Embryonic facial prominence (tissue), 1 donor: ENCODE measurements at regions not wholly inside any gene's neighbourhood (a gene's known extent, or its start where the extent isn't known, plus 50 kb on each side); places are given as distances from the start of the nearest gene placed in this dataset.
"Not testable (repeated sequence)": the region's sequence is repeated elsewhere in the genome, so short reads cannot be mapped to it uniquely, and the experiment has no call there.

Source experiments
- DNase-seq: peaks from one replicate; pipeline ENCODE4 v3.0.0-alpha.2; 2016; ENCODE audit errors: extremely low spot score

DNA sequence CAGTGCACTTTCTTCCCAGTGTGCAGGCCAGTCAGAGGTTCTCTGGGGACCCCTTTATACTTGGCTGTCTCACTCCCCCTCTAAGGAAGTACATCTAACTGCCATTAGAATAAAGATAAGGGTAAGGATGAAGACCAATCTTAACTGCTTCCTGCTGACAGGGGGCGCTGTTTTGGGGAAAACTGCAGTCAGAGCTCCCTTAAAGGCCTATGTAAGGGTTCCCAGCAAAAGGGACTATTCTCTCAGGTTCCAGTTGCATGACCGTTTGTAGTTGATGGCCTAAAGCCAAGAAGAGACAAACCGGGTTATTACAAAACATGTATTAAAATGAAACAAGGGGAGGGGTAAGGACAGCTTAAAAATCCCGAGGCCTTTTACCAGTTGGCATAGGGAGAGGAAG lies 115.6 kb upstream of the SPIN4 start:
- no peak for DNase-seq

DNA sequence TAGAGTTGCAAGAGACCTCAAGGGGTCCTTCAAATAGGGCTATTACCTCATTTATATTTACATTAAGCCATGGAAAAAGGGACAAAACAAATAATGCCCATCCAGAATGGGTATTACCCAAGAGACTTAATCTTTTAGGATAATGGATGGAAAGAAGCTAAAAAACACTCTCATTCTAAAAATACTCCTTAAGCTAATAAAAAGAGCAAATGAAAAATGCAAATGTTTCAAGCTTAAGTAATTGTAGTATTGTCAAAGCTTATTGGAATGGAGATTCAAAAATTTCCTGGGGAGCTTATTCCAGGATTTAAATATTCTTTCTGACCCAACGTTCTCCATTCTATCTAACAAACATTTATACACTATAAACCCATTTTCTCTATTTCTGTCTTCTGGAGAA lies 107.8 kb upstream of the SPIN4 start:
- no peak for DNase-seq

DNA sequence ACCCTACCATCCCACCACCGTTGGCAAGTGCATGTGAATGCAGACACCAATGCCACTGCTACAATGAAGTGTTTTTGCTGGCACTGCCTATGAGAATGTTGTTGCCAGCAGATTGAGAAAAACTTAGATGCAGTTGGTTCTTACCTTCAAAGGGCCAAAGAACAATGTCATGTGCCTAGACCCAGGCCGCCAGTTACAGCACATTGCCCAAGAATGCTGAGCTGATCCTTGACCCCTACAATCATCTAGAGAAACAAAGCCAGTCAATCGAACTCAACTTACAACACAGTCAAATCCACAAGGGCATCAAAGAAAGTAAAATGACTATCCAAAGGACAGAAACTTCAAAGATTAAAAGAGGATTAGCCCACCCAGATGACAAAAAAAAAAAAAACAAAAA lies 102.4 kb upstream of the SPIN4 start:
- DNase-seq = no peak

DNA sequence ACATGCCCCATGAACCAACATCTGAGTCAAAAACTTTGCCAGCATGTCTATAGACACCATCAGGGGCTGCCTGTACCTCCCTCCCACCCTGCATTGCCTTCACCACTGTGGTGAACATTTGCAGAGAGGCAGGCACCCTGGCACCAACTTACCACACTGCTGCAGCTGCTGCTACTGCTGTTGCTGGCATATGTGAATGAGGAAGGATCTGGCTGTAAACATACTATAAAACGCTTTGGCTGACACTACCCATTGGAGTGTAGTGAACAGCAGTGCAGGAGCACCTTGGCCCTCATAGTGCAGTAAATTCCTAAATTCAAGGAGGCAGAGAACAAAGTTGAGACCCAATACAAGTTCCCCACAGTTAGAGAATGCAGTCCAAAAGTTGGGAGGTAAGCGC lies 90.6 kb upstream of the SPIN4 start:
- no peak for DNase-seq

DNA sequence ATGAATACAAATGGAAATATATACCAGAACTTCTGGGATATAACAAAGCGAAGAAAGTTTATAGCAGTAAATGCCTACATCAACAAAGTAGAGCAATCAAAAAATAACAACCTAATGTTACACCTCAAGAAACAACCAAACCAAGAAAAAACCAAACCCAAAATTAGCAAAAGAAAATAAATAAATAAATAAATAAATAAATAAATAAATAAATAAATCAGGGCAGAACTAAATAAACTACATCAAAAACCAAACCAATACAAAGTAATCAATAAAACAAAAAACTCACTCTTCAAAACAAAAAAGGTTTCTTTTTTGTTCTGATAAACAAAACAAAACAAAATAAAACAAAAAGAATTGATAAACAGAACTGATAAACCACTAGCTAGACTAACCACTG lies 88.4 kb upstream of the SPIN4 start:
- DNase-seq = no peak

DNA sequence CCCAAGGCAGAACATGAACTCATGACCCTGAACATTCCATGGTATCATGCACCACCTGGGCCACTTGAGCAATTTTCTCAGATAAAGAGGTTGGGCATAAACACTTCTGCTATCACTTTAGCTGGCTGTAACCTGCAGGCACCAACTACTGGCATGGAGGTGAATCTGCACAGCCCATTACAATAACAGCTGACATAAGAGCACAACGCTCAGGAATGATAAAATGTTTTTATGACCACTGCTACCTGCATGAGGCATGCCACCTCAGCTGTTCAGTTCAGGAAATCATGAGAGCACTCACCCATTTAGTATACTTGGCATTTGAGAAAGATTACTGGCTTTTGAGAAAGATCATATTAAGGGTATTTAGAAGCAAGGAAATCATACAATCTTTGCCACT lies 85.7 kb upstream of the SPIN4 start:
- DNase-seq = no peak

DNA sequence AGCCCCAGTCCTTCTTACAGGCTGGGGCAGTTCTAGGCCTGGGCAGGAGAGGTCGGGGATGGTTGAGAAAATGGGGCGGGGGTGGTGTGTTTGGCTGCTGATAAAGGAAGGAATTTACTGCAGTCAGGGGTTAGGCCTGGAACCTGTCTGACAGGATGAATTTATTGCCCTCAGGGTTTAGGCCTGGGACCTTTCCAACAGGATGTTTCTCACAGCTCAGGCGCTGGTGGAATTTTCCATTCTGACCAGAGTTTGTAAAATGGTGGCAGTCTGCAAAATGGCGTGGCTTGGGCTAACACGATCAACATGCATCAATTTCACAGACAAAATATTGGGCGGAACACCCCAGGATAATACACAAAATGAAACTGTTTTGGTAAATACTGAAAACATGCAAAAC lies 83.5 kb upstream of the SPIN4 start:
- DNase-seq = no peak

DNA sequence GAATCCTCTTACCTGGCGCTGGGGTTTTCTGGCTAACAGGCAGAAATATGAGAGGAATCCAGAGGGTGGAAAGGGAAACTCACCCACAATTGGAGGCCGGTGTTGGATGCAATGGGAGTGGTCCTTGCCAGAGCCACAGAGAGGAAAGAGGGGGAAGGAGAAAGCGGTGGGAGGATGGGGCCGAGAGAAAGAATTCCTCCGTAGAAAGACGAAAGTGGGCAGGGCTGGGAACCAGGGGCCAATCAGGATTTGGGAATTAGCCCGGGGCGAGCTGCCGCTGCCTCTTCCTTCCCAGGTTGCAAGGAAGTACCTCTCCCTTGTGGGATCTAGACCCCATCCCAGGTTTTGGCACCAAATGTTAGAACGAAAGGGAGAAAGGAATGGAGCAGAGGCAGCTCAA lies 83.1 kb upstream of the SPIN4 start:
- DNase-seq = no peak

DNA sequence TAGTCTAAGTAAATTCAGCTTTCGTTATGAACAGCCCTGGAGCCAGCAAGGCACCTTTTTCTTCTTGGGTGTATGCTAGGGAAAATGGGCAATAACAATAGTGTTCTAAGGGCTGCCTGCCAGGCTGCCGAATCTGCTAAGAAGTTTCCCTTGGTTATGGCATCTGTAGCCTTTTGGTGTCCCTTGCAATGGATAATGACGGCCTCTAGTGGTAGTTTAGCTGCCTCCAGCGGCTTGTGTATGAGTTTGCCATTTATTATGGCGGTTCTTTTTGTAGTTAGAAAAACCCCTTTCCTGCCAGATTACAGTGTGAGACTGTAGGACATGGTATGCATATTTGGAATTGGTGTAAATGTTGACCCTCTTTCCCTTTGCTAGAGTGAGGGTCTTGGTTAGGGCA lies 78.9 kb upstream of the SPIN4 start:
- no peak for DNase-seq

DNA sequence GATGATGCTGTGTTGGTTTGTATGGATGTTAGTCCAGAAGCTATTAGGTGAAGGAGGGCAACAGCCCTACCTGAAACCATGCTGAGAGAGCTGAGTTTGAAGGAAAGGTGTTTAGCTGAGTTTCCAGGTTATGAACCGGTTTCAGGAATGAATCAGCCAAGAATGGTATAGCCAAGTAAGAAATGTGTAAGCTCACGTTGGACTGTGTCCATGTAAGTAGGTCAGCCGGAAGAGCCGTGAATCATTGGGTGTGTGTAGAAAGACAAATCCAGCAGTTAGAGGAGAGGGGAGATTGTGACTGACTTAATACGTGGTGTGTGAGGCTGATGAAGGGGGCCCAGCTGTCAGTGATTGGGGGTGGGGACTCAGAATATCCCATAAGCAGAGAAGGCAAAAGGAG lies 77.2 kb upstream of the SPIN4 start:
- no peak for DNase-seq

DNA sequence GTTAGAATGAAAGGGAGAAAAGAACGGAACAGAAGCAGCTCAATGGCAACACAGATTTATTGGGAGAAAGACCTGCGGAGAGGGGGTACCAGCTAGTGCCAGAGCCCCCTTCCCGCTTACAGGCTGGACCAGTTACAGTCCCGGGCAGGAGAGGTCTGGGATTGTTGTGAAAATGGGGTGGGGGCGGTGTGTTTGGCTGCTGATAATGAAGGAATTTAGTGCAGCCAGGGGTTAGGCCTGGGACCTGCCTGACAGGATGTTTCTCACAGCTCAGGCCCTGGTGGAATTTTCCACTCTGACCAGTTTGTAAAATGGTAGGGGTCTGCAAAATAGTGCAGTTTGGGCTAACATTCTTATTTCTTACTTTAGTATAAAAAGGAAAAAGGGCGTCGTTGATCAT lies 75.4 kb upstream of the SPIN4 start:
- DNase-seq = no peak

DNA sequence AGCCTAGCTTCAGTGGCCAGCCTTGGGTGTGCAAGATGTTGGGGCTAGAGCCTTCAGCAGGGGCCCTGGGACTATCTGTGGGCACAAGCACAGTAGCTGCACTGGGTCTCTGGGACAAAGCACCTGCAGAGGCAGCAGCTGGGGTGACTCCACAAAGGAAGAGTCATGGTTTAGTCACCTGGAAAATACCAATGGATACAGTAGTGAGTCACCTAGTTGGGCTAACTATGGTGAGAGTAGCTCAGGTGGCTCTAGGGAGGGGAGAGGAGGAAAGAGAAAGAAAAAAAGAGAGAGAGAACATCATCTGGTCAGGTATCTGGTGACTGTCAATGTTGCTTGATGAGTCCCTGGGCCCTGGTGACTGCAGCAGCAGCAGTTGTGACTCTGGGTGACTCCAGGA lies 72.9 kb upstream of the SPIN4 start:
- no peak for DNase-seq

DNA sequence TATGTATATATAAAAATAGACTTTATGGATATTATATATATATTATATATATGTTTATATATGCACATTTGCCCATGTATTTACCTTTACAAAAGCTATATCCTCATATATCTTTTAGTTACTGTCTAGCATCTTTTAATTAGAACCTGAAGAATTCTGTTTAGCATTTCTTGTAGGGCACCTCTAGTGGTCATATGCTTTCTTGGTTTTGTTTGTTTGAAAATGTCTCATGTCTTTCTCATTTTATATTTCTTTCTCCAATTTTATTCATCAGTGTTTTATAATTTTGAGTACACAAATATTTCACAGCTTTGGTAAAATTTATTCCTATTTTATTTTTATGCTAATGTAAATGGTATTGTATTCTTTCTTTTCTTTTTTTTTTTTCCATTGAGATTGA lies 70.3 kb upstream of the SPIN4 start:
- DNase-seq = no peak

DNA sequence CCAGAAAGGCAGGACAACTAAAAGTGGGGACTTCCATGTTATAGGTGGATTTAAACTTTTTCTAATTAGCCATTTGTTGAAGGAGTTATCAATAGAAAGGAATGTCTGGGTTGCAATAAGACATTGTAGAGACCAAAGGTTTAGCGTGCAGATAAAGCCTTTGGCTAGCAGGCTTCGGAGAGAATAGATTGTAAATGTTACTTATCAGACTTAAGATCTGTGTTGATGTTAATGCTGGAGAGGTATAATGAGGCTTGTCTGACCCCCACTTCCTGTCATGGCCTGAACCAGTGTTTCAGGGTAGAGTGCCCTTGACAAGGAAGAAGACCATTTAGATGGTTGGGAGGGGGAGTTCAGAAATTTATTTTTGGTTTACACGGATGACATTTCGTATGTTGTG lies 67.1 kb upstream of the SPIN4 start:
- DNase-seq = no peak

DNA sequence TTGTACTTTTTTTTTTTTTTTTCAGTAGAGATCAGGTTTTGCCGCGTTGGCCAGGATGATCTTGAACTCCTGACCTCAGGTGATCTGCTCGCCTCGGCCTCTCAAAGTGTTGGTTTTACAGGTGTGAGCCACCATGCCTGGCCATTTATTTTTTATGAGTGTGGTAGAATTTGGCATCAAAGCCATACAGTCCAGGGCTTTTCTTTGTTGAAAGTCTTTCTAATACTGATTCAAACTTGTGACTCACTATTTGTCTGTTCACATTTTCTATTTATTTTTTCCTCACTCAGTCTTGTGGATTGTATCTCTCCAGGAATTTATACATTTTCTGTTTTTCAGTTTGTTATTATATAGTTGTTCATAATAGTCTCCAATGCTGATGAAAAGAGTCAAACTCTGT lies 66.5 kb upstream of the SPIN4 start:
- no peak for DNase-seq

DNA sequence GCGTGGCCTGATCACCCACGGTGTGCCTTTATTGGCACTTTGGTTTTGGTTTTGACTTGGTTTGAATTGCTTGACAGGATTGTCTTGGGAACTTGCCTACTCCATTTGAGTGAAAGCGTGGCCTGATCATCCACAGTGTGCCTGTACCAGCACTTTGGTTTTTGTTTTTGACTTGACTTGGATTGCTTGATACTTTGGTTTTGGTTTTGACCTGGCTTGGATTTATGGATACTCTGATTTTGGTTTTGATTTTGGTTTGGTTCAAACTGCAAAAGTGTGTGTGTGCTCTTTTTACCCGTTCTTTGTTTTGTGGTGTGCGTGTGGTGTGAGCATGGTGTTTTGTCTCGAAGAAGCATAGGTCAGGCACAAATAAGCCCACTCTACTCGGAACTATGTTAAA lies 58.8 kb upstream of the SPIN4 start:
- not testable (repeated sequence) for DNase-seq

DNA sequence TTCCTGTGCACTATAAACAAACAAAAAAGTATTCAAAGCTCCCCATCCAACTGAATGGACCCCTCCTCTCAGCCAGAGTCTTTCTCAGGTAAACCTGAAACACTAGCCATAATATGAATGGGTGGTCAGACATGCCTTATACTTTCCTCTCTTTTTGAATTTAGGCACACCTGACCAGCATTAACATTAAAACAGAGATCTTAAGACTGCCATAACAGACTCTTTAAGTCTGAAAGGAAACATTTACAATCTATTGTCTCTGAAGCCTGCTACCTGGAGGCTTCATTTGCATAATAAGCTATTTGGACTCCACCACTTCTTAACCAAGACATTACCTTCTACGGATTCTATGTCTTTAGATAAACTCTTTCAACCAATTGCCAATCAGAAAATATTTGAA lies 56.9 kb upstream of the SPIN4 start:
- no peak for DNase-seq

DNA sequence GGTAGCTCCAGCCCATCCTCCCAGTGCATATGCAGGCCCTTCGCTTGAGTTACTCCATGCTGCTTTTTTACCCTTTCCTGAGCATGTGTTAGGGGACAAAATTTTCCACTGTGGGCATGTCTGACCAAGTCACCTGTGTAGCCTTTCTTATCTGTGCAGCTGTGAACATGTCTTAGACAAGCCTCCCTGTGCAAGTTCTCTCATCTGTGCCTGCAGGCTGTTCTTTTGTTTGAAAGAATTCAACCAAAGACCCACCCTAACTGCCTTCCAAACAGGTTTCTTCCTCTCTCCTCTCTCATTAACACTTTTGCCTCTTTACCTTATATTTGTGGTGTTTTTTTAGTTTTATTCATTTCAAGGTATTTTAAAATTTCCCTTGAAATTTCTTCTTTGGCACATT lies 53.2 kb upstream of the SPIN4 start:
- DNase-seq = no peak

DNA sequence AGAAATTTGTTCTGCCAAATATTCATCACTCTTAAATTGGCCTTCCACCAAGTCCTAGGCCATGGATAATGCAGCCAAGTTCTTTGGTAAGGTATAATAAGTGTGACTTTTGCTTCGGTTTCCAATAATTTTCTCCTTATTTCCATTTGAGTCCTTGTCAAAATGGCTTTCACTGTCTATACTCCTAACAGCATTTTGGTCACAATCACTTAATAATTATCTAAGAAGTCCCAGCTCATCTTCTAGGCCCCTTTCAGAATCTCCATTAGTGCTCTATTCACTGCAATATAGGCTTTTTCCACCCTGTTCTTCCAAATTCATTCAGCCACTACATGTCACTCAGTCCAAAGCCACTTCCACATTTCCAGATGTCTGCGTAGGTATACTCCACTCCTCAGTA lies 51.0 kb upstream of the SPIN4 start:
- DNase-seq = no peak
